CD4-positive, alpha-beta T cell treated with Interleukin-4 for 1 hour (primary cell): ENCODE measurements at regions not wholly inside any gene's neighbourhood (a gene's known extent, or its start where the extent isn't known, plus 50 kb on each side); places are given as distances from the start of the nearest gene placed in this dataset.
A peak's percentile ranks its signal among the peaks of the same experiment; 100 is the strongest.

Experiments
- DNase-seq, 2 donors: peaks; one replicate each; pipeline ENCODE4 v3.0.0-alpha.2; 2020 to 2022

GRCh38 chr16:77594799-77595596 is 127.3 kb upstream of the NUDT7 start:
- no peak for DNase-seq

- DNase-seq = no peak
These were observed 126.1 kb upstream of the NUDT7 start for GRCh38 chr16:77596261-77596660.

- DNase-seq = peak in 1 of 2 donors; percentile 4
These were observed 122.4 kb upstream of the NUDT7 start for GRCh38 chr16:77599793-77600415.

GRCh38 chr16:77600555-77600954 is 121.8 kb upstream of the NUDT7 start:
- no peak for DNase-seq

GRCh38 chr16:77603656-77604055 is 118.7 kb upstream of the NUDT7 start:
- DNase-seq = no peak

GRCh38 chr16:77610496-77610895 is 111.8 kb upstream of the NUDT7 start:
- DNase-seq = no peak

- DNase-seq = no peak
These were observed 110.9 kb upstream of the NUDT7 start for GRCh38 chr16:77611386-77611785.

GRCh38 chr16:77612596-77612995 is 109.7 kb upstream of the NUDT7 start:
- DNase-seq = no peak

- DNase-seq = no peak
These were observed 109.2 kb upstream of the NUDT7 start for GRCh38 chr16:77613095-77613494.

GRCh38 chr16:77617553-77617952 is 104.8 kb upstream of the NUDT7 start:
- no peak for DNase-seq

GRCh38 chr16:77617996-77618395 is 104.3 kb upstream of the NUDT7 start:
- DNase-seq = no peak

GRCh38 chr16:77618951-77619350 is 103.4 kb upstream of the NUDT7 start:
- DNase-seq = no peak

- no peak for DNase-seq
These were observed 98.2 kb upstream of the NUDT7 start for GRCh38 chr16:77624085-77624484.

- DNase-seq = no peak
These were observed 85.7 kb upstream of the NUDT7 start for GRCh38 chr16:77636615-77637014.

- DNase-seq = no peak
These were observed 84.4 kb upstream of the NUDT7 start for GRCh38 chr16:77637940-77638339.

GRCh38 chr16:77643176-77643575 is 79.1 kb upstream of the NUDT7 start:
- DNase-seq = no peak

- DNase-seq = no peak
These were observed 76.5 kb upstream of the NUDT7 start for GRCh38 chr16:77645764-77646163.

GRCh38 chr16:77647726-77648125 is 74.6 kb upstream of the NUDT7 start:
- no peak for DNase-seq

GRCh38 chr16:77650761-77651160 is 71.6 kb upstream of the NUDT7 start:
- DNase-seq = no peak

- no peak for DNase-seq
These were observed 69.9 kb upstream of the NUDT7 start for GRCh38 chr16:77652399-77652798.

- DNase-seq = no peak
These were observed 65.3 kb upstream of the NUDT7 start for GRCh38 chr16:77657016-77657415.

- no peak for DNase-seq
These were observed 62.0 kb upstream of the NUDT7 start for GRCh38 chr16:77660311-77660710.

- no peak for DNase-seq
These were observed 60.1 kb upstream of the NUDT7 start for GRCh38 chr16:77662246-77662645.

- no peak for DNase-seq
These were observed 58.6 kb upstream of the NUDT7 start for GRCh38 chr16:77663711-77664110.

GRCh38 chr16:77666771-77667170 is 55.5 kb upstream of the NUDT7 start:
- no peak for DNase-seq
